HG02678 (cell line): ENCODE measurements at regions not wholly inside any gene's neighbourhood (a gene's known extent, or its start where the extent isn't known, plus 50 kb on each side); places are given as distances from the start of the nearest gene placed in this dataset.

Source experiments
- ATAC-seq: cut with Tn5 transposase; IDR thresholded peaks from one replicate; pipeline ENCODE4 v1.9.1; 2021; ENCODE audit warnings: mild to moderate bottlenecking, moderate library complexity; ENCODE audit not compliant: unreplicated experiment

DNA sequence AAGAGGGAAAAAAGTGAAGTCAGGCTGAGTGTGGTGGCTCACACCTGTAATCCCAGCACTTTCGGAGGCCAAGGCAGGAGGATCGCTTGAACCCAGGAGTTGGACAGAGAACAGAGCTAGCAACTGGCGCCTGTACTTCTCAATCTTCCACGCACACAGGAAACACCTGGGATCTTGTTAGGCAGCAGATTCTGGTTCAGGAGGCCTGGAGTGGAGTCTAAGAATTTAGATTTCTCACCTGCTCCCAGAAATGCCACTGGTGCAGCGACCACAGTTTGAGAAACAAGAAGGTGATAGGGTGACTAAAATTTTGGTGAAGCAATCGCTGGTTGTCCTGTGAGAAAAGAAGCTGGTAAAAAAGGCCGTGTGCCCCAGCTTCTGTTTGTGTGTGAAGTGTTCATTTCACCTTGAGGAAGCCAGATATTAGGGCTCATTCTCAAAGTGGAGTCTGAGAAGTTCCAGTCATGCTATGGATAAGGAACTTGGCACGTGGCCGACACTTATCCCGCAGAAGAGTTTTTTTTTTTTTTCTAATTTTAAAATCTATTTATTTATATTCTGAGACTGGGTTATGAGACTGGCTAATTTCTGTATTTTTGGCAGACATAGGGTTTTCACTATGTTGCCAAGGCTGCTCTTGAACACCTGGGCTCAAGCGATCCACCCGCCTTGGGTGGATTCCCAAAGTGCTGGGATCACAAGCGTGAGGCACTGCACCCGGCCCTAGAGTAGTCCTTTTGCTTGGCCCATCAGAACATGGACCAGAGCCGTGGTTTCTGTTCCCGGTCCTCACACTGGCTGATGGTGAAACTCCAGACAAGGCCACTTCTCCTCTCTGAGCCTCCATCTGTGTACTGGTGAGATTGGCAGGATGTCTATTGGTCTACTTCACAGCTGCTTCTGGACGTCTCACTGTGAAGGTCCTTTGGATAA, 324.6 kb upstream of the PROK2 start:
- no peak for ATAC-seq

DNA sequence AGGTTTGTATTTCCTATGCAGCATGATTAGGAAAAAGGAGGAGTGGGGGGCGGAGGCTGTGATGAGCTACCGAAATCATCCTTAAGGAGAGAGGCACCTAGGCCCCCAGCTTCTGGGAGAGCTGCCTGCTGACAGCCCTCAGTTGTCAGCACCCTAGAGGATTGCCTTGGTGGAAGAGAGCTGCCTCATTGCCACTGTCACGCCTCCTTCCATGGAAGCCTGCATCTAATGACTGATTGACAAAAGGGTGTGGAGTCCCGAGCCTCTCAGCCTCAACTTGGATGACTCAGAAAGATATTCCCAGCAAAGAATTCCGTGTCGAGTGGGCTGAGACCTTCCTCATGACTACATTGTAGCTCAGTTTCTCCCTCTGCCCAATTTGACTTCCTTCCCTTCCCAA, 320.4 kb upstream of the PROK2 start:
- ATAC-seq, result no peak

DNA sequence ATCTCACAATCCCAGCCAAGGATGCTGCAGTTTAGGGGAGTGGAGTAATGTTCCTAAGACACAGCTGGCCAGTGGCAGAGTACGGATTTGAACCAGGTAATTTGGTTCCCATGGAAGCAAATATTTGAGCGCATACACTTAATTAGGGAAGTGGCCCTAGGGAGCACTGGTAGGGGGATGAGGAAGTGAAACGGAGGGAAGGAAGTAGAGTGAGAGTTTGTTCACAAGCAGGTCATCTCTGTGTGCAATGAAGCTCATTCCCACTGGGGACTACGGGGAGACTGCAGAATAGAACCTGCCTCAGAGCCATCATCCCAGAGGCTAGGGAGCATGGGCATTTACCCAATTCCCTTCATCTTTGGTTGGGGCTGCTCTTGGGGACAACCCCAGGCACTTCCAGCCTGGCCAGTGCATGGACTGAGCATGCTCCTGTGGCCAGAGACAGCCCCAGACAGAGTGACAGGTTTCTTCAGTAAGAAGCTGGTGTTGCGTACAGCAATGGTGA, 317.2 kb upstream of the PROK2 start:
- ATAC-seq, result peak; percentile 60

DNA sequence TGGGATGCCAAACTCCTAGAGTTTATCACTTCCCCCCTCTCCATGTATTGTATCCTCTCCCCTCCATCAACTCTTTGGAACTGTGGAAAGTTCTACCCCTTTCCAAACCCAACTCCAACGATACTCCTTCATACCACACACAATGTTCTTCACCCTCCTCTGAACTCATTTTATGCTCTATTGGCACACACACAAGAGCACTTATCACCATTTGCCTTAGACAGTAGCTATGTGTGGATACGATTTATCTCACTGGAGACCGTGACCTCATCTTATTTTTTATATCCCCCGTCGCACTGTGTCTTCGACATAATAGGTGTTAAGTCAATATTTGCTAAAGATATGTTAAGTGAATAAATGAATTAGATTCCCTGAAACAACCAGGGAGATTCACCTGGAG, 316.5 kb upstream of the PROK2 start:
- ATAC-seq, result no peak

DNA sequence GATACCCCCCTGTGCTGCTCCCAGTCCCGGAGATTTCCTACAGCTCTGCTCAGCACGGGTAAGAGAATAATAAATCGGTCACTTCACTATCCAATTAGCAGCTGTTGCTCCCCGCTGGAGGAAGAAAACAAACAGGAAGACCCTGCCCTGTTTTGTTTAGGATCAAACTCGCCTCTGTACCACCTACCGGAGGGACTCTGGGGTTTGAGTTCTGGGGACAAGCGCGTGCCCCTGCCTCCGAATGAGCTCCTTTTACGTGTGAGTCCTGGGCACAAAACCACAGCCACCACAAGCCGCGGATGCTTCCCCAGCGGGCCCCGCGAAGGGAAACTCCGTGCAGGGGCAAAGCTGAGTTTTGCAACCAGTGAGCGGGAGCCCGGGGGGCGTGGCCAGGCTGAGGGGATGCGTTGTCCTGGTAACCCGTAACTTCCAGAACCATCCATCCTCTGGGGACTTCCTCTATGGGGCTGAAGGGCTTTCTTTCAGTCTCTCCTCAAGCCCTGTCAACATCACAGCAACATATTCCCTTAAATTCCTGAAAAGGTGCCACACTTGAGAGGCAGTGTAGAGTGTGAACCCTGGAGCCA, 315.7 kb upstream of the PROK2 start:
- ATAC-seq, result peak; percentile 55

DNA sequence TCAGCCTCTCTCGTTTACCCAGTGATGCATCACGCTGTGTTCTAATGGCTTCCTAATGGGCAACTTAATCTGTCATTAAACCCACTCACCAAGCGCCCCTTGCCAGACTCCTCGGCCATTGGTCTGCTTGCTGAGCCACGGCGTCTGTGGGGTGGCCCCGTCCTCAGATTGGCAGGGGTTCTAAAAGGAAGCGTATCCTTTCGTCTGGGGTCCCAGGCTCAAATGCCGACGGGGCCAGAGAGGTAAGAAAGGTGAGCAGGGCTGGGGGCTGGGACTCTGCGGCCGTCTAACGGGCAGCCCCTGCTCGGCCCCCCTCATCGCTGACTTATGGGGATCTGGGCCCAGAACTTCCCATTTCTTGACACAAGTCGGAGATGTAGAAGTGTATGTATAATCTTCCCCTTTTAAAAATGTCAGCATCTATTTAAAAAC, 315.1 kb upstream of the PROK2 start:
- no peak for ATAC-seq

DNA sequence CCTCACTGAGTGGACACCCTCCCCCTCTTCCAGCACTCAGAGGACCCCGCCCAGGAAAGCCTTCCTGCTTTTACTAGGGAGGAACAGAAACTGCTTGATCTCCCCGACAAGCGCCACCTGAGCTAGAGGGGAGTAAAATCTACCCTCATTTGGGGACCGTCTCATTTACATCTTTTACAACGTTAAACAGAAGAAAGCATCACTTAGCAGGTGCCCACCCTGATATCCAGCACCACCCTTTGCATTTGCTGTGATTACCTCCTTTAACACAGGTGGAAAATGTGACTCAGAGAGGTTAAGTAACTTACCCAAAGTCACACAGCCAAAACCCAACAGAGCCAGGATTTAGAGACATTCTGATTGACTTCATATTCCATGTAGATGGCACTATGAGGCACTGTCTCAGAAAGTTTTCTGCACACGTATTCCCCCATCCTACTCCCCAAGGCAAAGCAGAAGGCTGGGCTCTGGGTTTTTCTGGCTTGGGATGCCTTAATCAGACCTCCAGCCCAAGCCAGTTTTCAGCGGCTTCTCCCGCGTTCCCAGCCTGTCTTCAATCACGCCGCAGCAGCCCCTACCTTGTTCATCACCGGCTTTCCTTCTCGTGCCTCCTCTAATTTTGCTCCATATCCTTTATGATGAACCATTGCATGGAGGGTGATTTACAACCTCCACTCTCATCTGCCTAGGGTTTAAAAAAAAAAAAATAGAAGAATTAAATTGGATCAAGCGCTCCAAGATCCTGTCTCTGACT, 314.6 kb upstream of the PROK2 start:
- ATAC-seq, result no peak

DNA sequence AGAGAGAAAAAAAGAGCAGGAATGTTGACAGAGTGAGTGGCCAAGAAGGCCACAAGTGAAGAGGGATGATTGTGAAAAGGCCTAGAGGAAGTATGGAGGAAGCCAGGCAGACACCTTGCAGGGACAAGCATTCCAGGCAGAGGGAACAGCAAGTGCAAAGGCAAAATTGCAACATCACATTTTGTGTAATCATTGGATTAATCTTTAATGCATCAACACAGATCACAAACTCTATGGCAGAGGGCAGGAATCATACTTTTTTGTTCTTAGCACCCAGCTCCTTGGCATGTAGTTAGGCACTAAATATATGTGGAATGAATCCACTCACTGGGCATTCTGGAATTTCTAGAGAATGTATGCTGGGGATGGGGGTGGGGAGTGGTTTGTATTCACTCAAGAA, 312.1 kb upstream of the PROK2 start:
- no peak for ATAC-seq

DNA sequence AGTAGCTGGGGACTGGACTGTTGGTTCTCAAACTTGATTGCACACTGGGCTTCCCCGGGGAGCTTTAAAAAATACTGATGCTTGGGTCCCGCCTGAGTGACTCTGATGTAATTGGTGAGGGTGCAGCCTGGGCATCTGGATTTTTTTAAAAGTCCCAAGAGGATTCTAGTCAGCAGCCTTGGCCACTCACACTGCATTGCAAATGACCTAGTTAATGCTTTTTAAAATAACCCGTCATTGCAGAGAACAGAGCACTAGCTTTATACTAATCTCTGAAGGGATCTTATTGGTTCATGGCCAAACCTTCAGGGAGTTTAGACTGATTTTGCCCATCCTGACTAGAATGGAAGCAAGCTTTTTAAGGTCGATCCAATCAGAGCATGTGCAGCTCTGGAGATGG, 310.6 kb upstream of the PROK2 start:
- ATAC-seq, result no peak

DNA sequence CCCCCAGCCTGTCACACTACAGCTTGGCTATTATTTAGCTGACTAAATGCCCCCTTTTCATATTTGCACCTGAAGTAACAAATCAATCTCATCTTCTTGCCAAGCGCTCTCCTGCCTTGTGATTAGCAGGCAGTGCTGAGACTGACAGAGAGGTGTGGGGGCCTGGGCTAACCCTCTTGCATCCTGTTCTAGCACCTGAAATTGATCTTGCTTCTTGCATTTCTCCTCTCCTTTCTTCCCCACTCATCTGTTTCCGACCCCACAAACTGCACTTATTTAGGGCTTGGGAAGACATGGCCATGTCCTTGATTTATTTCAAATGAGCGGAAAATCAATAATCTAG, 309.0 kb upstream of the PROK2 start:
- ATAC-seq, result no peak

DNA sequence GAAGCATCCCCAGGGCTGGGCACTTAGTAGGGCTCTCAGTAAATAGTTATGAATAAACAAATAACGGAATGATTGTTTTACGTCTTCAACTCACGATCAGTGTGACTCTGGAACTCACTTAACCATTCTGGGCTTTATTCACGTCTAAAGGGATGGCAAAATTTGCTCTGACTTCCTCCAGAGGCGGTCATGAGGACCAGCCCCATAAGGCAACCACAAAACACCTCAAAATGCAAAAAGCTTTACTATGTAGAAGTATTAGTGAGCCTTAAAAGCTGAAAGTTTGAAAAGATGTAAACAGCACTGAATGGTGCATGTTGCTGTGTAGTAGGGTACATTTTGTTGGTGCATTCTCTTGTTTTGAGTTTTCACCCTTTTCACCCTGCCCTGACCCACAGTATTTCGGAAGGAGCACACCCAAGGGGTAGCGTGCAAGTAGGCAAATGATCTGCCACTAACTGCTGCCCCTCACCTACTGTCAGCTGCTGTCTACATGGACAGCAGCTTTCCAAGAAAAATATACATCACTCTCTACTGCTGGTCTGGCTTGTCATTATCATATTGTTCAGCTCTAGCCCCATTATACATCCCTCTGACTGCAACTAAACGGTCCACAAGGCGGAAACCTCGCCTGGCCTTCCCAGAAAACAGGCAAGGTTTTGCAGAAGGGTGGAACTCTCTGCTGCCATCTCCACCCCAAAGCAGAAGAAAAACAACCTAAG, 308.5 kb upstream of the PROK2 start:
- ATAC-seq, result no peak

DNA sequence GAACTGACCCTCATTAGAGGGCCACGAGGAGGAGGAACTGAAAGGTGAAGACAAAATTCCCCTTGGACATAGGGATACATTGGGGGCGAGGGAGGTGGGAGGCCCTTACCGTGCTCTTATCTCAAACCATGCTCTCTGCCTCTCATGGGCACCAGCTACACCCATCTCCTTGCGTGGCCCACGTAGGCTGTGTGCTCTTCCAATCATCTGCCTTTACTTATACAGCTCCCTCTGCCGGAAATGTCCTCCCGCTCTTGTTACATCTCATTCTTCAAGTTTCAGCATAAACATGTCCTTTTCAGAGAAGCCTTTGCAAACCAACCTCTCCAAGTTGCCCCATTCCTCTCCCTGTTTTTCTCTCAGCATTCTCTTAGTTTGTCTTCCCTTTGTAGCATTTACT, 307.8 kb upstream of the PROK2 start:
- ATAC-seq, result no peak

DNA sequence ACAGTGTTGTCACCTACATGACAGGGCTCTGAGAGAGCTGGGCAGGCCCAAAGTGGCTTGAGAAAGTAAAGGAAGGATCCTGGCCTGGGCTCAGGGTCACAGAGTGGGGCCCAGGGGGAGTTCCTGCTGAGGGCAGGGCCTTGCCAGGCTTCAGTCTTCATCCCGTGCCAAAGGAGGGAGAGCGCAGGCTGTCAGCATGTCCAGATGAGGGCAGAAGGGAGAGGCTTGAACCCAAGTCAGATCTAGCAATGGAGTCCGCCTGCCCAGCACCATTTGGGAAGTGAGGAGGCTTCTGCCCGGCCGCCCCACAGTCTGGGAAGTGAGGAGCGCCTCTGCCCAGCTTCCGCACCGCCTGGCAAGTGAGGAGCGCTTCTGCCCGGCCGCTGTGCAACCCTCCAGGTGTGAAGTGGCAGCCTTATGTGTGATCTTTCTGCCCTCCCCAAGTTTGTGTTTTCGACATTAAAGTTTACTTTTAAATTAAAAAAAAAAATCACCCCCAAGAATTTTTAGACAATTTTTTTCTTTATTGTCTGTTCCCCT, 303.6 kb upstream of the PROK2 start:
- no peak for ATAC-seq

DNA sequence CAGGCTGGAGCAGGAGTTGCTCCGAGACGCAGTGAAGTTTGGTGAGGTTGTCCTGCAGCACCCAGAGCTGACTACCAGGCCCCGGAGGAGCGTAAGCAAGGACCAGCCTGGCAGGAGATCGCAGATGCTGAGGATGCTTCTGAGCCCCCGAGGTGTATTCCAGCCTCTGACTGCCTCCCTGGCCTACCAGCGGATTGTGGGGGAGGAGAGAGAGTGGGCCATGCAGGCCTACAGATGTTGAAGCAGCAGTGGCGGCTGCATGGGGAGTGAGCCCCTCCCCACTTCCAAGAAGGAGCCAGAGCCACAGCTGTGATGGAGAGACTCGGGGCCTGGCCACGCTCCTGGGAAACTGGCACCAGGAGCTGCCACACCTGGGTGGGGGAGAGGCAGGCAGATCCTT, 302.5 kb upstream of the PROK2 start:
- ATAC-seq, result no peak

DNA sequence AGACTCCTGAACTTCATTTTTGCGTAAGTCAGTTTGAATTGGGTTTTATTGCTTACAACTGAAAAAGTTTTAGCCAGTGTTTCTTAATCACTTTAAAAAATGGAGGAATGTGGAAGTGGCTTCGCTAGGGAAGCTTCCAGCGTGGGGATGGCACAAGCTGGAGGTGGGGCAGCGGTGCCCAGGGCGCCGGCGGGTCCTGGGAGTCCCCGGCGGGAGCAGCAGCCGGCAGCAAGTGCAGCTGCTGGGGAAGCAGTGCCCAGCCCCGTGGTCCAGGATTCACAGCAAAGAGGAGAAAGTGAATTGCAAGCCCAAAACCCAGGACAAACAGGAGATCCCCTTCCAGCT, 301.8 kb upstream of the PROK2 start:
- no peak for ATAC-seq

DNA sequence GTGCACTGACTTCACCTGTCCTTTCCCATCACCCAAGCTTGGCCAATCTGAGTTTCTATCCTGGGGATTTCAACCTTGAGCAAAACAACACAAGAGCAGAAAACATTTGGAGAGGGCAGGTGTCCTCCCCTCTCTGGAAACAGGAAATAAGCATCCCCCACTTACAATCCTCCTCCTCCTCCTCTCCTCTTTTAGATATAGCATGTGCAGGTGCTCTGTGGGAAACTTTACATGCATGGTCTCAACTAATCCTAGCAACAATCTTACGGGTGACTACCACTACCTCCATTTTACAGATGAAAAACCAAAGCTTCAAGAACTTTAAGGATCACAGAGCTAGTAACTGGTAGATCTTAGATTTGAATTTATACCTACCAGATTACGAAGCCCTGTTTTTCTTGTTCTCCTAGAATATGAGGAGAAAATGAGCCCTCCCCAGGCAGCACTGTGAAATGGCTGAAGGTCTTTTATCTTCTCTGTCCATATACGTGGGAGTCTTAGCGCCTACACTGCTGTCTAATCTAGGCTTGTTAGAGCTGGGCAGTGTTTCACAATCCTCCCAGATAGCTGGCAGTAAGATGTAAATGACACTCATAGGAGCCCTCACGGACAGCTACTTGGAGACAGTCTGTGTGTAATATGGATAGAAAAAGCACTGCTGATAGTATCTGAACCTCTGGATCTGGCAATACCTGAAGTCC, 301.2 kb upstream of the PROK2 start:
- ATAC-seq, result no peak

DNA sequence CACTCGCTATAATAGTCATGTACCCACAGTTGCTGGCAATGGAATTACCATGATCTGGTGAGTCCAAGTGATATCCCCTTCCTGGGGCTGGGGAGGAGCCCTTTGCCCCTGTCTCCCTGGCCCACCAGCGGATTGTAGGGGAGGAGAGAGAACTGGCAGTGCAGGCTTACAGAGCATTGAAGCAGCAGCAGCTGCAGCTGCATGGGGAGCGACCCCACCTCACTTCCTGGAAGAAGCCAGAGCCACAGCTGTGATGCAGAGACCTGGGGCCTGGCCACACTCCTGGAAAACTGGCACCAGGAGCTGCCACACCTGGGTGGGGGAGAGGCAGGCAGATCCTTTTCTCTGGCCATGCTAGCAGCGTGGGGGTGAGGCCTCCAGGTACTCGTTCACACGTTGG, 300.1 kb upstream of the PROK2 start:
- ATAC-seq, result no peak

DNA sequence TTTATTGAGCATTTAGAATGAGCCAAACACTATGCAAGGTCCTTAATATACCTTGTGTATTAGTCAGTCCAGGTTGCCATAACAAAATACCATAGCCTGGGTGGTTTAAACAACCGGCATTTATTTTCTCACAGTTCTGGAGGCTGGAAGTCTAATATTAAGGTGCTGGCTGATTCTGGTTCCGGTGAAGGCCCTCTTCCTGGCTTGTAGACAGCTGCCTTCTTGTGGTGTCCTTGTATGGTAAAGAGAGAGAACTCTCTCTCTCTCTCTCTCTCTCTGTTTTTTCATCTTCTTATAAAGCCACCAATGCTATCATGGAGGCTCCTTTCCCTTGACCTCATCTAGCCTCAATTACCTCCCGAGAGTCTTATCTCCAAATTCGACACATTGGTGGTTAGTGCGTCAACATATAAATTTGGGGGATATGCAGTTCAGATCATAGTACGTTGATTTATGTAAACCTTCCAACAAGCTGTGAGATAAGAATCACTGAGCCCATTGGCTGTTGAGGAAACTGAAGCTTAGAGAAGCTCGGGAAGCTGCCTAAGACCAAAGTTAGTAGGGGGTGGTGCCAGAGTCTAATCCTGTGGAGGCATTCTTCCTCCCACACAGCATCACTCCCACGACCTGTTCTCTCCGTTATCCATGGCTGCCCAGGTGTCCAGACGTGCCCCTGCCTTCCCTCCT, 298.0 kb upstream of the PROK2 start:
- peak; percentile 7 for ATAC-seq

DNA sequence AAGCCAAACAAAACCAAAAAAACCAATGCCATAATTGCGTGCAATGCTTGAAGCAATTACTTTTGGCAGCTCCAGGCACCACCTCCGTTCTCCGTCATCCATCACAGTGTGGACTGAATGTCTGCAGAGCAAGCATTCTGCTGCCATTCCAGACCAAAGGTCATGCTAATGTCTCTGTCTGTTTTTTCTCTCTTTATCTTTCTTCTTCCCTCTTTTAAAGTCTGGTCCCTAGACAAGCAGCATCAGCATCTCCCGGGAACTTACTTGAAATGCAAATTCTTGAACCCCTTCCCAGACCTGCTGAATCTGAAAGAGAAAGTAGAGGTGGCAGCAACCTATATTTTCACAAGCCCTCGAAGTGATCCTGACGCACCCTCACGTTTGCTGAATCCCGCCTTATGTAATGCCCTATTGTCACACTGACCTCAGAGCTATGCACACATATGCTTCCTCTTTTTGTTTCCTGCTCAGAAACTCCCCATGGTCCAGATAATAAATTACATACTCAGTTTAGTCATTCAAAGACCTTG, 297.3 kb upstream of the PROK2 start:
- peak; percentile 47 for ATAC-seq
